HG03439 (cell line): ENCODE measurements at regions not wholly inside any gene's neighbourhood (a gene's known extent, or its start where the extent isn't known, plus 50 kb on each side); places are given as distances from the start of the nearest gene placed in this dataset.

ENCODE experiments used
- ATAC-seq: cut with Tn5 transposase; IDR thresholded peaks from one replicate; pipeline ENCODE4 v1.9.1; 2021; ENCODE audit warnings: mild to moderate bottlenecking, moderate library complexity; ENCODE audit not compliant: unreplicated experiment

DNA sequence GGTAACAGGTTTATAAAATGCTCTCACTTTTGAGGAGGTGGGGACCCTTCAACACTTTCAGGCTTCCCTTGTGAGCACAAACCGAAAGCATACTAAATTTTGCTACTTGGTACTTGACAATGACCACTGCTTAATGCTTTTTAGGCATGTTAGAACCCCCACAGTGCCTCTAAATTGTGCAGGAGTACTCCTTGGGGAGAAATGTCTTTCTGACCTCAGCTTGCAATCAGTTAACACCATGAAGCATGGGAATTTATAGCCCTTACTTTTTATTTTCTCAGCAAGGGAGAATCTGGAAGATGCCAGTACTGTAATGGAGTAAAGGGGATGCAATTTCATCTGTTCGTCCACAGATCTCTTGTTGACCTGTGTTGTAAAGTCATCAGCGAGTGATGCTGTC, 308.9 kb upstream of the TBC1D5 start:
- ATAC-seq = no peak

DNA sequence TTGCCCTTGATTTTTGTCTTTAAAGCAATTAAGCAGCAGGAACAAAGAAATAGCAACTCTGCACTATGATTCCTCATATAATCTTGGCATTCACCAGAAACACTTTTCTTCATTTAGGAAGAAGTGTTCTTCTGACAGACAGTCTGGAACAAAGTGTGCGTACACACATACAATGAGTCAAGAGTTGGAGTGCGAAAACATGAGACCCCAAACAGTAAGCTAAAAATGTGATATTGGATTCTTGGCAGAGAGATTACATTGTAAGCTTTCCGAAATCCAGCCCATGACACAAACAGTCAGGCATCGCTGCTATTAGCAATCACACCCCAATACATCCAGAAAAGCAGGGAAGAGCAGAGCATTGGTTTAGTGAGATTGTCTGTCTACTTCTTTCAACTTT, 306.7 kb upstream of the TBC1D5 start:
- ATAC-seq = no peak

DNA sequence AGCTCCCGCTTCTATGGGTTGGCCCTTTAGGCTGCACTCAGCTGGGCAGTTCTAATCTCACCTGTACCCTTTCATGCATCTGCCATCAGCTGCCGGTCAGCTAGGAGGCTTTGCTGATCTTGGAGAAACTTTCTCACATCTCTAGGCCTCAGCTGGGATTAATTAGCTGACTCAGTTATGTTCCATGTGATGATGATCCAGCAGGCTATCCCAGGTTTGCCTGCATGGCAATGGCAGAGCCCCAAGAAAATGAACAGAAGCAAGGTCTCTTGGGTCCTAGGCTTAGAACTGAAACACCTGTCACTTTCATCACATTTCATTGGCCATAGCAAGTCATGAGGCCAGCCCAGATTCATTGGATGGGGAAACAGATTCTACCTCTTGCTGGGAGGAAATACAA, 304.6 kb upstream of the TBC1D5 start:
- ATAC-seq = no peak

- ATAC-seq = no peak
Observed at GRCh38 chr3:18046131-18046915, 303.9 kb upstream of the TBC1D5 start.

DNA sequence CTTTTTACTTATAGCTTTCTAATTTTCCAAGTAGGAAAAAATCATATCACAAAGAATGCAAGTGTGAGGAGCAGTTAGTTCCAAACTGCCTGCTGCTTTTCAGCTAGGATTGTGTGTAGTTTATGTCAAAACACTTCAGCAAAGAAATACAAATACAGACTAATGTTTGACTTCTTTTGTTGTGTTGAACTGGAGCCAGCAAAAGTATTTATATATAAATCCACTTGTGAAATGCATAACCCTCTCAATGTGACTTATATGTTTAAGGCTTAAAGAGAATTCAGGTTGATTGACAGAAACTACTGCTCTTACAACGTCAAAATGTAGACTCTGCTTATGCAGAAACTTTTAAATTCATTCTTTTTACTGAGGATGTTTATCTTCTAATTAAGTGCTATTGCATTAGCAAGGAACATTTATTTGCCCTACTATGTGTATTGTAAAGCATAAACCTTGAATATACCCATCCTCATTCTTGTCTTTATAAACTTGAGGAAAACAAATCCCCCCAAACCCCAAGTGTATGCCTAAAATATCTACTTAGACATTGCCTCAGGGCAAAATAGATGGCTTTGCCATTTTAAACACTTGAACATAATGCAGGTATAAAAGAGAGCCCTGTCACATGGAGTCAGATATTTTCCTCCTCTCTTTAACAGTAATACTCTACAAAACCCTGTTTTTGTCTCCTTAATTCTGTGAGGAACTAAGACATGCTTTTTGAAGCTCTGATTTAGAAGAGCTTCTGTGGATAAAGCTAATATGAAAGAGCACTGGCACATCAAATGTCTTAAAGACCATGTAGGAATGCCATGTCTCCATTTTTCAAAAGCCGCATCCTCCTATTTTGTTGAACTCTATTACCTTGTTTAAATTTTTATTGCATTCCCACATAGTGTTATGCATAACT, 302.8 kb upstream of the TBC1D5 start:
- ATAC-seq = no peak

DNA sequence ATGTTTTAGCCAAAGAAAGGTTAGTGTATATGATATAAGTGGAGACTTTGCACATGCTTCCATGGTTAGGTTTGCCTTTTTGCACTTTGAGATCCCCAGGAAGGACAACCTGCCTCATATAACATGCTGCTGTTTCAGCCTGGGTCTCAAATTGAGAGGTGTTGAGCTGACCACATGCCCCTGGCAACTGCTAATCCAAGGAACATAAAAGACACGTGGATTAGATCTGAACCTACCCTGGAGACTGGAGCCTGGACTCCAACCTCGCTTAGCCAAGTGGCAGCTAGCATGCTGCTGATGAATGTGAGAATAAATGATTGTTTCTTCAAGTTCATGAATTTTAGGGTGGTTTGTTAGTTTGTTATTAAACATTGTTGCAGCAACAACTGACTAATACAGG, 301.8 kb upstream of the TBC1D5 start:
- ATAC-seq = no peak

DNA sequence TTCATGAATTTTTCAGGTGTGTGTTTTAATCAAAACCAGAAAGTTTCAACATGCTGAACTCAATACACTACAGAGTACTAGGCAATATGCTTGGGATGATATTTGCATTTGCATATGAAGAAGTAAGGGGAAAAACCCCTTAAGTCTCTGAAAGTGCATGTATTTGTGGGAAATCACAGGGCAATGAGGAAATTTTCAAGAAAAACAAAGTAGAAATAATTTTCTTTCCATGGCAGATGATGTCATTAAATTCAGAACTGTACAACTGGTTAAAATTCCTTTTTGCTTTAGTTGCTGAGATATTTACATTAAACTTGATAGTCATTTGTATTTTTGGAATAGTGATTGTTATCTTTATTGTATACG, 294.0 kb upstream of the TBC1D5 start:
- ATAC-seq = no peak

DNA sequence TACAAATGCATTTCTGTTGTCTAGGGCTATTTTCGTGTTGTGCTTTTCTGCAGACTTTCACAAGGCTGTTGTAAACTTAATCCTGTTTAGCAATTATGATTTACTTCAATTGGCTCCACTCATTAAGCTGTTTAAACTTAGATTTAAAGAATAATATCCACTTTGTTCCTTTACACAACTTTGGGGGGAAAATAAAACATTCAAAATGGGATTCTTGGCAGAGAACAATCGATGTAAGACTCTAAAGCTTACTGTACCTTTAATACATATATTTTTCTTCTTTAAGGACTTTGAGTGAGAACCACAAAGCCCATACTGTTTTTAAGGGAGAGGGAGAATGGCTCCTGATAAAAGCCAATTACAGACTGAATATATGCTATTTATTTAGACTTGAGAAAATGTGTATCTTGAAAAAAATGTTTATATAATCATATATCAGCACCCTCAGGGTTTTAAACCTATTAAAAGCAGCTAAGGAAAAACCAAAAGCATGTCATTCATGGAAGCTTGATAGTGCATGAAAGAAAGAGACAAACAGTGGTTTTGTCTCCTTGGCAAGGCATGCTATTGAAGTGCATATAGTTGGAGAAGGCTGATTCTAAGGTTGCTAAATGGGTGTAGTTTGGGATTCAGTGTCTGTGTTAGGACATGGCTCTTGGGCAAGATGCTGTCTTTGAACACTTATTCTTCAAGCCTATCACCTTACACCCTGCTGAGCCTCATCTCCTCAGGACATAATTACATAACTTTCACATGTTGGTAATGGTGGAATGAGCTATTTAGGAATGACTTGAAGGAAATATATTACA, 293.4 kb upstream of the TBC1D5 start:
- ATAC-seq = no peak

DNA sequence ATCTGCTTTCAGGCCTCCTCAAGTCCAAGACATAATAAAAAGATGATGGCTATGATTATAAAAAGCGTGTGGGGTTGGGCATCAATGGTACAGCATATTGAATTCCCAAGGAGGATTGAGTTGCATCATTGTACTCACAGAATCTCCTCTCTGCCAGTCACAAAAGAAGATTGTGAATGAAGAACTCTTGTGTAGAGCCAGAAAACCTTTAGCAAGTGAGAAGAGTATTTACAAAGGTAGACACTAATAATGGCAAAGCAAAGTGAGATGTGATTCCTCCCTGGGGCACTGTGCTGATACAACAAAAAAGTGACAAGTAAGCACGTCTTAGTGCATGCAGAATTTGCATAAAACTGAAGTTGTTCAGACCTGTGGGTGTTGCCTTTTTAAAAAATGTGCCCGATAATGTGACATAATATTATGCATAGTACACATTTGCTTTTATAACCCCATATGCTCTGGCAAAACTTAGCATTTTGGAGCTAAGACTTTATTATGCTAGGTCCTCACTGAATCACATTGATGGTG, 291.2 kb upstream of the TBC1D5 start:
- no peak for ATAC-seq

DNA sequence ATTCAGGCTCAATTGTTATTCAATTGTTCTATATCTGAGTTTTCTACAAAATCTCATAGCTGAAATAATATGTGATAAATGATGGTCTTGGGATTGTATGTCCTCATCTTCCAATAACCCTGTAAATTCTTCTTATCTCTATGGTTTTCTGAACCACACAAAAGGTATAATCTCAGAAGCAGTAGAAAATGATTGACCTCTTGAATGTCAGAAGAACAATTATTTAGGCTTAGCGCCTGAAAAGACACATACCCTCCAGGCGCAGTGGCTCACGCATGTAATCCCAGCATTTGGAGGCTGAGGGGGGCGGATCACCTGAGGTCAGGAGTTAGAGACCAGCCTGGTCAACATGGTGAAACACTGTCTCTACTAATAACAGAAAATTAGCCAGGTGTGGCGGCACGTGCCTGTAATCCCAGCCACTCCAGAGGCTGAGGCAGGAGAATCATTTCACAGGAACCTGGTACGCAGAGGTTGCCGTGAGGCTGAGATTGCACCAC, 288.0 kb upstream of the TBC1D5 start:
- ATAC-seq = no peak

DNA sequence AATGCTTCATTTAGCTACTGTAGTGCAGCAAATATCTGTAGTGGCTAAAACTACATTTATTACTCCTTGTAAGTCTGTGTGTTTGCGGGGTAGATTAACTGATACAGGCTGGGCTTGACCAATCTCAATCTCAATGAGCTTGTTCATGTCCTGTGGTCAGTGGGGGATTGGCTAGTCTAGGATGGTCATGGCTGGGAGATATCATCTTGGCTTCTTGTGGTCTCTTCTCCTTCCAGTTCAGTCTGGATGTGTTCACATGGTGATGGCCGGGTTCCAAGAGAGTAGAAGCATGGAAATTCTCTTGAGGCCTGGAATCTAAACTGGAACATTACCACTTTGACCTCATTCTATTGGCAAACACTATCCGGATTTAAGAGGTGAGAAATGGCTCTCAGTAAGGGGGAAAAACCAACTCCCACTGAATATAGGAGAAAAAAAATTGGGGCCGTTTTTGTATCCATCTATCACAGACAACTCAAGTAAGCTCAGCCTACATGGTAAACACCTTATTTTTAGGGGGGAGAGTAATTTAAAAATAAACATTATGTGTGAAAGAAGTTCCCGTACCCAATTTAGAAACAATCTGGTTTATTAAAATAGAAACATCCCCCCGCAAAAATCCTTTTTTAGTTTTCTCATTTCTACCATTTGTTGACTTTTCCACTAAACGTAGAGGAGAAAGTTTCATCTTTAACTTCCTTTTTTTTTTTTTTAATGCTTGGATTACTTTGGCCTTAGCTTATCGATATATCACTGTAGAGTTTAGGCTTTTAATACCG, 284.9 kb upstream of the TBC1D5 start:
- no peak for ATAC-seq

GRCh38 chr3:18024715-18025114, 282.3 kb upstream of the TBC1D5 start:
- no peak for ATAC-seq

GRCh38 chr3:18019161-18019495, 276.7 kb upstream of the TBC1D5 start:
- no peak for ATAC-seq

- ATAC-seq = no peak
Observed at GRCh38 chr3:18018491-18019160, 276.2 kb upstream of the TBC1D5 start.

DNA sequence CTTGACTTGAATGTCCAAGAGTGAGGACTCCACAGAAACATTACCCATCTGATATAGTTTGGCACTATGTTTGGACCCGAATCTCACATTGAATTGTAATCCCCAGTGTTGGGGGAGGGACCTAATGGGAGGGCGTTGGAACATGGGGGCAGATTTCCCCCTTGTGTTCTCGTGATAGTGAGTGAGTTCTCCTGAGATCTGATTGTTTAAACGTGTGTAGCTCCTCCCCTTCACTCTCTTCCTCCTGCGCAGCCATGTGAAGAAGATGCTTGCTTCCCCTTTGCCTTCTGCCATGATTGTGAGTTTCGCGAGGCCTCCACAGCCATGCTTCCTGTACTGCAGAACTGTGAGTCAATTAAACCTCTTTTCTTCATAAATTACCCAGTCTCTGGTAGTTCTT, 273.9 kb upstream of the TBC1D5 start:
- no peak for ATAC-seq

DNA sequence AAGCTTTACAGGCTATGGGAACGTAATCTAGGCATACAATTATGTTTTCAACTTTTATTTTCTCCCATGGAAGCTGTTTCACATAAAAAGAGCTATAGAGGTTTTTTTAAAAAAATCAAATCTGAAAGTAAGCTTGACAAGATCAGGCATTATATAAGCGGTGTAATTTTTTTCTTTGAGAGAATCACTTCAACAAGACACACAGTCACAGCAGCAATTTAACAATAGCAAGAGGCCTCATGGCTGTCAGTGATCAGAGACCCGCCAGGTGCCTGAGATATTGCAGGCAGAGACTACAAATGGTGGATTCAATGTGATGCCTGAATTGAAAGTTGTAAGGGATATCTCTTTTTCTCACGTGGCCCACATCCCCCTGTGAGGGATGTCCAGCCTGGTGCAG, 270.5 kb upstream of the TBC1D5 start:
- ATAC-seq = no peak

- no peak for ATAC-seq
Observed at GRCh38 chr3:18012436-18012835, 270.0 kb upstream of the TBC1D5 start.

GRCh38 chr3:18011387-18011786, 269.0 kb upstream of the TBC1D5 start:
- no peak for ATAC-seq

GRCh38 chr3:18010001-18010400, 267.6 kb upstream of the TBC1D5 start:
- no peak for ATAC-seq
